ENCODE measurements at regions not wholly inside any gene's neighbourhood (a gene's known extent, or its start where the extent isn't known, plus 50 kb on each side); places are given as distances from the start of the nearest gene placed in this dataset.
"Not testable (repeated sequence)": the region's sequence is repeated elsewhere in the genome, so short reads cannot be mapped to it uniquely, and the experiment has no call there.

DNA sequence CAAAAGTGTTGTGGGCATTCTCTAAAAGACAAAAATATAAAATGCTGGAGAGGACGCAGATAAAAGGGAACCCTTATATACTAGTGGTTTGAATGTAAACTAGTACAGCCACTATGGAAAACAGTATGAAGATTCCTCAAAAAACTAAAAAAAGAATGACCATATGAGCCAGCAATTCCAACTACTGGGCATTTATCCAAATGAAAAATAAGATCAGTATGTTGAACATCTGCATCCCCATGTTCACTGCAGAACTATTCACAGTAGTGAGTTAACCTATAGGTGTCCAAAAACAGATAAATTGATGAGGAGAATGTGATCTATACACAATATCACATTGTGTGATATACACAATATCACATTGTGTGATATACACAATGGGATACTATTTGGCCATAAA lies 1615.3 kb downstream of the PCDH18 start:
- CTCF ChIA-PET: interaction anchor here (1.4 kb wide), 1 partner anchor 20 kb away, joined by 3 read pairs; no protein-coding TSS in a partner anchor
- no peak for DNase-seq (ENCODE audit: extremely low spot score)
- POLR2A ChIA-PET: no interaction called here
- TF ChIP-seq, protein P1, sequence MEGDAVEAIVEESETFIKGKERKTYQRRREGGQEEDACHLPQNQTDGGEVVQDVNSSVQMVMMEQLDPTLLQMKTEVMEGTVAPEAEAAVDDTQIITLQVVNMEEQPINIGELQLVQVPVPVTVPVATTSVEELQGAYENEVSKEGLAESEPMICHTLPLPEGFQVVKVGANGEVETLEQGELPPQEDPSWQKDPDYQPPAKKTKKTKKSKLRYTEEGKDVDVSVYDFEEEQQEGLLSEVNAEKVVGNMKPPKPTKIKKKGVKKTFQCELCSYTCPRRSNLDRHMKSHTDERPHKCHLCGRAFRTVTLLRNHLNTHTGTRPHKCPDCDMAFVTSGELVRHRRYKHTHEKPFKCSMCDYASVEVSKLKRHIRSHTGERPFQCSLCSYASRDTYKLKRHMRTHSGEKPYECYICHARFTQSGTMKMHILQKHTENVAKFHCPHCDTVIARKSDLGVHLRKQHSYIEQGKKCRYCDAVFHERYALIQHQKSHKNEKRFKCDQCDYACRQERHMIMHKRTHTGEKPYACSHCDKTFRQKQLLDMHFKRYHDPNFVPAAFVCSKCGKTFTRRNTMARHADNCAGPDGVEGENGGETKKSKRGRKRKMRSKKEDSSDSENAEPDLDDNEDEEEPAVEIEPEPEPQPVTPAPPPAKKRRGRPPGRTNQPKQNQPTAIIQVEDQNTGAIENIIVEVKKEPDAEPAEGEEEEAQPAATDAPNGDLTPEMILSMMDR (IDR thresholded peaks at IDR 0.05; ENCODE audit: control extremely low read depth, extremely low read depth, low read depth, missing control alignments): no peak

DNA sequence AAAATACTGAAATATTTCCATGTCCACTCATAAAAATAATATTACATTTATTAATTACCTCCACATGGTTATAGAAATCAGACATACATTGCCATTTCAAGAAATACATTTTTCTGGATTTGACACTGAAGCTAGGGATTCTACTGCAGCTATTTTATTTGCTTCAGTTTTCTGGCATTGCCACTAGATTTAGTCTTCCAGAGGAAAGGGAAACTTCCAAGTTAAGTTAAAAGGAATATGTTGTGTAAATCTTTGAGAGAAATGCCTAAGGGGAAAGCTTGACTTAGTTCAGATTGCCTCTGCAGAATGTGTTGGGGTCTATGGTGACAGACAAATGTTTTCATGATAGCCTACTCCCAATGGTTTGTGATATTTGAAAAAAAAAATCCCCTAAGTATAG lies 1631.3 kb downstream of the PCDH18 start:
- POLR2A ChIA-PET: no interaction called here
- CTCF ChIA-PET: no interaction called here
- TF ChIP-seq, protein P1 (IDR thresholded peaks at IDR 0.05; ENCODE audit: control extremely low read depth, extremely low read depth, low read depth, missing control alignments): no peak
- no peak for DNase-seq (ENCODE audit: extremely low spot score)

DNA sequence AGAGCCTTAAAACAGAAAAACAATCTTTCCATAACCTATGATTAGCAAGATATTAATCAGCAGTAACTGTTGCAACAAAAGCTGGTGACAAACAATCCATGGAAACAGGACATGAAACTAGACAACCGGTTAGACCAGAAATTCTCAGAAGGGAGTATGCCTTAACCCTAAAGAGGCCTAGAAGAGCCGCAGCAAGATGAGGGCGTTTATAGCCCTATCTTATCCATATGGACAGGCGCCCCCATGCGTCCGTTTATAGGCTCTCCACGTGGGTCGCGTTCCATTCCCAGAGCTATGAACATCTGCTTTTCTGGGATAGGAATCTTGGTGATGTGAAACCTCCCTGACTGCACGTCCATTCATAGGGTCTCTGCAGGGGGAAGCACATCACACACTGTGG lies 1662.7 kb upstream of the PABPC4L start:
- DNase-seq (ENCODE audit: extremely low spot score); POLR2A ChIA-PET: not testable (repeated sequence)
- CTCF ChIA-PET: interaction anchor here (1.2 to 1.3 kb wide), 2 partner anchors 9 to 15 kb away, joined by 3 read pairs; no protein-coding TSS in a partner anchor

DNA sequence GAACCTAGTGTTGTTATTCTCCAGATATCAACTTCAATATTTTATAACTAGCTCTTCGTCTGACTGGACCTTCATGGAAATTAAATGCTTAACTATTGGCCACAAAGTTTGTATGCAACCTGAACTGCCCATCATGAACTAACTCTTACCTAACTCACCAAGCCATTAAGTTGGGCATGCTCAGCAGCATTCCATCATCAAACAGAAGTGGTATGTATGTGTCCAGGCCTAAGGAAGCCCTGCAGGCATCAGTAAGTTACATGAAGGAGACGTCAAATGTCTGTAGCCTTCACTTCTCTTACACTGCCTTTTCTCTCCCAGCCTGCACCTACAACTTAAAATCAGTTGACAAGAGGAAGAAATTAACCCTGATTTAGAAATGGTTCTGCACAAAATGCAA lies 1639.2 kb upstream of the PABPC4L start:
- CTCF ChIA-PET: no interaction called here
- no peak for DNase-seq (ENCODE audit: extremely low spot score)
- TF ChIP-seq, protein P1 (IDR thresholded peaks at IDR 0.05; ENCODE audit: control extremely low read depth, extremely low read depth, low read depth, missing control alignments): no peak
- POLR2A ChIA-PET: no interaction called here

DNA sequence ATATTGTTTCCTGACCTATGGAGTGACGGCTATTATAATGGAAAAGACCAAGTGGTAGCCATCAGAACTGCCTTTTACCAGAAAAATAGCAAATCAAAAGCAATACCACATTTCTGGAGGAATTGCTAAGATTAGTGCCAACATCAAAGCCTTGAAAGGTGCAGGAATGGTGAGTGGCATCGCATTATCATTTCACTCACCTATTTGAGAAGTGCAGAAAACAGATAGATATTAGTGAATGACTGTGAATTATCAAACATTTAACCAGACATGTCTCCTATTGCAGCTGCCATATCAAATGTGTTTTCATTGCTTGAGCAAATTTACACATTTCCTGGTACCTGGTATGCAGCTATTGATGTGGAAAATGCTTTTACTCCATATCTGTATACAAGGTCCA lies 1638.1 kb upstream of the PABPC4L start:
- POLR2A ChIA-PET: no interaction called here
- CTCF ChIA-PET: no interaction called here

DNA sequence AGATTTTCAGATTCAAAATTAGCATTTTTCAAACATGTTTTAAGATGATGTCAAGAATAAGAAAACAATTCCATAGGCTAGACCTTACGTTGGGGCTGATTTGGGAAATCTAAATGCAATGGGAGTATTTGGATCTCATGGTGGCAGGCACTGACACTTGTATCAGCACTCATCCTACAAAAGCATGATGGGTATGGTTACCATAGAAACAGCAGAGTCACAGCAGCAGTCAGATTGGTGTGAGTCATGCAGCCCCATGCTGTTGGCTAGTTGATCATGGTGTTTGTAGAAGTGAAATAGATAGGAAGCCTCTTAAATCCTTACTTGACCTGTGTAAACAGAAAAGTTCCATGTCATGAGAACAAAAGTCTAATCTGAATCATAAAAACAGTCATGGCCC lies 1637.3 kb upstream of the PABPC4L start:
- no peak for DNase-seq (ENCODE audit: extremely low spot score)
- POLR2A ChIA-PET: no interaction called here
- TF ChIP-seq, protein P1 (IDR thresholded peaks at IDR 0.05; ENCODE audit: control extremely low read depth, extremely low read depth, low read depth, missing control alignments): no peak
- CTCF ChIA-PET: no interaction called here

More for the DNA sequence above, 1638.1 kb upstream of the PABPC4L start:
- TF ChIP-seq, protein P1 (IDR thresholded peaks at IDR 0.05; ENCODE audit: control extremely low read depth, extremely low read depth, low read depth, missing control alignments): no peak
- no peak for DNase-seq (ENCODE audit: extremely low spot score)

DNA sequence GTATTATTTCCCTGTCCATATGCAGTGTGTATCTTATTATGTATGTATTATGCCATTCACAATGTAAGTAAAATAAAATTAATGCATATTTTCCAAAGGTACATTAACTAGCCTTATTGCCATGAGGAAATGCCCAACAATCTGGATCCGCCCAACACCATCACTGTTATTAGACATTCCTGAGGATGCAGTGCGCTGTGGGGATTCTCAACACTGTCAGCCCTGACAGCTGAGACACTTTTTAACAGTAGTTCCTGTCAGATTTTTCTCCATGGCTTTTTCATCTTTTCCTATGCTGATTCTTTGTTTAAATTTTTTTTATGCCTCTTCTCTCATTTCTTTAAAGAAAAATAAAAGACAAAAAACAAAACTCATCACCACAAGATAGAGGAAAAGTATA lies 1632.9 kb upstream of the PABPC4L start:
- TF ChIP-seq, protein P1 (IDR thresholded peaks at IDR 0.05; ENCODE audit: control extremely low read depth, extremely low read depth, low read depth, missing control alignments): no peak
- no peak for DNase-seq (ENCODE audit: extremely low spot score)
- CTCF ChIA-PET: no interaction called here
- POLR2A ChIA-PET: no interaction called here

Data from GM10248 (cell line).